GM12878 (cell line): ENCODE measurements at regions not wholly inside any gene's neighbourhood (a gene's known extent, or its start where the extent isn't known, plus 50 kb on each side); places are given as distances from the start of the nearest gene placed in this dataset.
A peak's percentile ranks its signal among the peaks of the same experiment; 100 is the strongest.

Source experiments
- ATAC-seq: fragments of 200-7000 bp; cut with Tn5 transposase; 3 replicates; pipeline ENCODE4 v1.9.1; 2020; ENCODE audit warnings: mild to moderate bottlenecking, moderate library complexity
- BruUV-seq: library from RNA; stranded (reverse); fragments of 400-500 nt; replicated peaks from 2 replicates; lab custom pipeline; 2021; lab: Mats Ljungman, UMichigan
- CTCF ChIA-PET: fragments of 300-600 bp; sonication (Branson Sonifier 250); formaldehyde crosslinking; extraction: SDS; loops from one replicate; lab custom pipeline; 2021; ENCODE audit warnings: inconsistent platforms; lab: Yijun Ruan, JAX
- POLR2A ChIA-PET: fragments of 350-600 bp; formaldehyde crosslinking; extraction: SDS; loops from one replicate; lab custom pipeline; 2021; ENCODE audit warnings: inconsistent platforms; lab: Charles Lee
- RAD21 ChIA-PET: fragments of 300-600 bp; sonication (Branson Sonifier 250); formaldehyde crosslinking; loops from one replicate; lab custom pipeline; 2023; ENCODE audit warnings: antibody characterized with exemption; ENCODE audit not compliant: unreplicated experiment; lab: Charles Lee
- SMC1A ChIA-PET: fragments of 300-600 bp; sonication (Branson Sonifier 250); formaldehyde crosslinking; loops from one replicate; lab custom pipeline; 2023; ENCODE audit not compliant: unreplicated experiment, uncharacterized antibody; lab: Charles Lee
- DNase-seq: peaks from one replicate; pipeline ENCODE4 v3.0.0-alpha.2; 2011; ENCODE audit warnings: low read depth, low spot score
- FAIRE-seq: peaks from 3 replicates; lab custom pipeline; 2011; peaks lifted over from hg19 to GRCh38; lab: Jason Lieb, UNC
- H2AFZ ChIP-seq: 2 replicates; pipeline ENCODE4 v1.6.0; 2011; ENCODE audit warnings: low read depth, low read length, control low read depth; ENCODE audit not compliant: control insufficient read depth
- H3K27ac ChIP-seq: 2 replicates; pipeline ENCODE4 v1.5.1; 2011; ENCODE audit warnings: control low read depth; ENCODE audit not compliant: control insufficient read depth, insufficient read depth
- H3K27me3 ChIP-seq, 2 experiments: replicated peaks in 1 of 2; 2 replicates each; pipeline versions ENCODE4 v1.6.0 to v1.6.1; 2011; ENCODE audit warnings: low read length in 1 of 2; ENCODE audit not compliant: control insufficient read depth in 2 of 2, insufficient read depth in 2 of 2
- H3K36me3 ChIP-seq, 2 experiments: 2 replicates each; pipeline ENCODE4 v1.5.1; 2011; ENCODE audit warnings: low read length in 1 of 2; ENCODE audit not compliant: control insufficient read depth in 2 of 2, insufficient read depth in 2 of 2
- H3K4me1 ChIP-seq: 2 replicates; pipeline ENCODE4 v1.6.1; 2011; ENCODE audit warnings: mild to moderate bottlenecking, low read length, moderate library complexity, mixed read lengths; ENCODE audit not compliant: control insufficient read depth, insufficient read depth
- H3K4me2 ChIP-seq: 2 replicates; pipeline ENCODE4 v1.6.0; 2011; ENCODE audit warnings: control low read depth; ENCODE audit not compliant: control insufficient read depth, insufficient read depth
- H3K4me3 ChIP-seq: fragments of 200-600 bp; sonication (generic); 2 replicates; pipeline ENCODE4 v1.5.1; 2016
- H3K79me2 ChIP-seq: 2 replicates; pipeline ENCODE4 v1.6.0; 2011; ENCODE audit warnings: low read length; ENCODE audit not compliant: control insufficient read depth, insufficient read depth
- H3K9ac ChIP-seq: 2 replicates; pipeline ENCODE4 v1.8.0; 2011; ENCODE audit warnings: low read length, control low read depth, mixed read lengths; ENCODE audit not compliant: control insufficient read depth, insufficient read depth
- H3K9me3 ChIP-seq: replicated peaks from 3 replicates; pipeline ENCODE4 v1.5.1; 2011; ENCODE audit warnings: mild to moderate bottlenecking, low read length; ENCODE audit not compliant: control insufficient read depth, insufficient read depth
- H4K20me1 ChIP-seq: 2 replicates; pipeline ENCODE4 v1.6.0; 2011; ENCODE audit not compliant: control insufficient read depth, insufficient read depth
- ATF2 ChIP-seq: IDR thresholded peaks from 2 replicates; pipeline ENCODE4 v1.6.1; 2012; ENCODE audit warnings: low read length, inconsistent platforms
- NBN ChIP-seq: fragments of 450-650 bp; IDR thresholded peaks from 2 replicates; pipeline ENCODE4 v1.6.1; 2016
- PKNOX1 ChIP-seq: fragments of 450-650 bp; IDR thresholded peaks from 2 replicates; pipeline ENCODE4 v1.6.1; 2016; ENCODE audit warnings: mild to moderate bottlenecking
- RELB ChIP-seq: fragments of 450-650 bp; IDR thresholded peaks from 2 replicates; pipeline ENCODE4 v1.6.1; 2017; ENCODE audit warnings: low read depth, mild to moderate bottlenecking, moderate library complexity
- WGBS: methylation state at CpG from one replicate; pipeline ENCODE4 v1.1.6; 2016; ENCODE audit warnings: low lambda C conversion rate; ENCODE audit not compliant: insufficient replicate concordance, insufficient coverage; ENCODE audit errors: missing lambda C conversion rate; 5-methylcytosine and 5-hydroxymethylcytosine counted together
- in situ Hi-C: fragments of 300-500 bp; cut with MboI; formaldehyde crosslinking; loops from 9 replicates; pipeline ENCODE4 v1.14.3; 2018; ENCODE audit warnings: mixed read lengths
- intact Hi-C: fragments of 100-400 bp; cut with micrococcal nuclease; formaldehyde crosslinking; loops from one replicate; pipeline ENCODE4 v1.14.2; 2022; ENCODE audit not compliant: unreplicated experiment

- Histone ChIP-seq H3K9ac (no peak overlapping the region), H3K4me3 (no peak overlapping the region), H3K79me2 (no peaks in the 10 kb centered on the region), H3K9me3 (no peaks in the 10 kb centered on the region), H3K27ac (no peak overlapping the region), H3K27me3 (no peaks in the 10 kb centered on the region), H2AFZ (no peak overlapping the region), H3K4me1 (no peaks in the 10 kb centered on the region), H4K20me1 (no peaks in the 10 kb centered on the region), H3K36me3 (no peaks in the 10 kb centered on the region), H3K4me2 (no peak overlapping the region)
- ATAC-seq (peak; percentile 22; the same call in 1 of the 3 replicates), FAIRE-seq (no peak), DNase-seq (no peak)
- intact Hi-C loops, result no loop called here
- 0% methylated on average over 2 of the region's 2 CpGs for WGBS
- RAD21 ChIA-PET, result no interaction called here
- no TSS peak for BruUV-seq
- TF ChIP-seq ATF2, result no peak
- no peak for TF ChIP-seq NBN
- TF ChIP-seq PKNOX1, result no peak
- no peak for TF ChIP-seq RELB
- POLR2A ChIA-PET, result no interaction called here
- in situ Hi-C loops, result no loop called here
- CTCF ChIA-PET, result no interaction called here
- SMC1A ChIA-PET, result interaction anchor here (0.6 kb wide), 1 partner anchor 33 kb away, joined by 3 read pairs; no protein-coding TSS in a partner anchor
Observed at GRCh38 chr13:47046706-47047105, 149.9 kb upstream of the HTR2A start.
